GM10847 (cell line): ENCODE measurements at regions not wholly inside any gene's neighbourhood (a gene's known extent, or its start where the extent isn't known, plus 50 kb on each side); places are given as distances from the start of the nearest gene placed in this dataset.

Source experiments
- POLR2A ChIP-seq: IDR thresholded peaks from 2 replicates; pipeline ENCODE4 v1.6.1; 2011; ENCODE audit not compliant: insufficient read length; ENCODE audit errors: extremely low read depth

GRCh38 chr5:42950456-42951292 is 89.4 kb downstream of the ANXA2R start:
- TF ChIP-seq POLR2A, result no peak

- no peak for TF ChIP-seq POLR2A
Measured at GRCh38 chr5:42950116-42950455, 90.0 kb downstream of the ANXA2R start.

GRCh38 chr5:42949348-42950115 is 90.6 kb downstream of the ANXA2R start:
- peak; percentile 43 for TF ChIP-seq POLR2A

DNA sequence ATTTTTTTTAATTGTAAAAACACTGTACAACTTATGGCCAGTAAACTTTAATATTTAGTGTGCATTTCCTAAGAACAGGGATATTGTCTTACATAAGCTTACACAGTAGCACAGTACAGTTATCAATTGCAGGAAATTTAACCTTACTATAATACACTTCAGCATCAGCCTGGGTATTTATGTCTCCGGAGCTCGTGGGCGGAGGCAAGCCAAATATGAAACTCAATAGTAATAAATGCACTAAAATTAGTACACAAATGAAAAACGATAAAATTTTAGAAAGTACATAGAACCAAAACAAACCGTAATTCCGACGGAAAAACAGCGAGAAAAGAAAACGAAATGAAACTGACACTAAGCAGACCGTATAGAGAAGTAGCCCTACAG is 91.2 kb downstream of the ANXA2R start:
- TF ChIP-seq POLR2A, result no peak

DNA sequence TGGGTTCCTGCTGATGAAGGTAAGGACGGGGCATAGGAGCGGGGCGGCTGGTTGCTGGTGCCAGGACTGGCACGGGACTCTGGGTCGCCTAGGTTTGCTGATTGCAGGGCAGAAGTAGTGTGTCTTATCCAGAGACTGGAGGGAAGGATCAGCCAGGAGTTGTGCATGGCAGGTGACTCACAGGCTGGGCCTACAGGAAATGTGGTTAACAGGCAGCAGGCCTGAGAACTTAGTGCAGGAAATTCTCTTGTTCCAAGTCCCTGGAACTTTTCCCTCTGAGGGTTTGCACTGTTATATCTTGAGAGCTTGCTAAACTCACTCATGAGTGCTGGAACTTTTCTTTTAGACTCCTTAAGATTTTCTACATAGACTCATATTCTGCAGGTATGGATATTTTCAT is 95.1 kb downstream of the ANXA2R start:
- no peak for TF ChIP-seq POLR2A

DNA sequence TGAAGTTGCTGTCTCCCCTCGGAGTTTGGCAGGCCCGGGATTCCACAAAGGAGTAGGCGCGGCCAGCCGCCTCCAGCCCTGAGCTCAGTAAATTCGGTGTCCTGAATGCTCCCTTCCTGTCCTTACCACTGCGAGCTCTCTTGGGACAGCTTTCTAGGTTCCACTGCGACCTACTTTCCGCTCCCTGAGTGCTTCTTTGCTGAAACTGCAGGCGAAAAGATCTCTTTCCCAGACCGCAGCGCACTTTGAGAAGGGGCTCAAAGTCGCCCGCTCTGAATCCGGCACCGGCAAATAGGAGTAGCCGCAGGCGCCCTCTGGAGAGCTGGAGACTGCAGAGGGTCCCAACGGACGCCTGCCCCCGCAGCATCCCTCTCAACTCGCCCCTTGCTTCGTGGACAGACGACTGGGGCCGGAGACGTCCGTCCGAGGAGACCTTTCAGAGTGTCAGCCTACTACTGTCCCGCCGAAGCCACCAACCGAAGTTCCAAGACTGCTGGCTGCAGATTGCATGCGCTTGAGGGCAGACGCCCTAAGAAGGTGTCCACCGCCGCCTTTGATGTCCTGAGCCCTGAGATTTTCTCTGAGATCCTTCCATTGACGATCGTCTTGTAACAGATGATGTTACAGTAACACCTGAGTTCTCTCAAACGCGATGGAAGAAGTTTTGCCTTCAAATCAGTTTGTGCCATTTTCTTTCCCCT is 96.0 kb downstream of the ANXA2R start:
- TF ChIP-seq POLR2A, result no peak

GRCh38 chr5:42940853-42941252 is 99.3 kb downstream of the ANXA2R start:
- TF ChIP-seq POLR2A, result no peak

GRCh38 chr5:42930934-42931333 is 109.2 kb downstream of the ANXA2R start:
- TF ChIP-seq POLR2A, result no peak

GRCh38 chr5:42929871-42930270 is 110.2 kb downstream of the ANXA2R start:
- TF ChIP-seq POLR2A, result no peak

- TF ChIP-seq POLR2A, result no peak
Measured at GRCh38 chr5:42927730-42928129, 112.4 kb downstream of the ANXA2R start.

DNA sequence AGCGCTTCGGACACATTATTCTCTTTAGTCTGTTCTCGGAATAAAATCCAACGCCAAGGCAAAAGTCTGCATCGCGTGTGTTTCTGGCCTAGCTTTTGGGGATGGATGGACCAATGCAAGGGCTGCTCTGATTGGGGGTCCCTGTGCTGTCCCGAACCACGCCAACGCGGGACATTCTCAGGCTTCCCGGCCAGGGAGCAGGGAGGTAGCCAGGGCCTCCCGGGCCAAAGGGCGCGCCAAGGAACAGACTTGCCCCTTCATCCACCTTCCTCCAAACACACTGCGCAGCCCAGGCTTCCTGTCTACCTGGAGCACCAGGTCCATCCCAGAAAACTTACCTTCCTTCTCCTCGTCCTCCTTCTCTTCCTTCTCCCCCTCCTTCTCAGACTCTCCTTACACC is 113.0 kb upstream of the SELENOP start:
- no peak for TF ChIP-seq POLR2A

DNA sequence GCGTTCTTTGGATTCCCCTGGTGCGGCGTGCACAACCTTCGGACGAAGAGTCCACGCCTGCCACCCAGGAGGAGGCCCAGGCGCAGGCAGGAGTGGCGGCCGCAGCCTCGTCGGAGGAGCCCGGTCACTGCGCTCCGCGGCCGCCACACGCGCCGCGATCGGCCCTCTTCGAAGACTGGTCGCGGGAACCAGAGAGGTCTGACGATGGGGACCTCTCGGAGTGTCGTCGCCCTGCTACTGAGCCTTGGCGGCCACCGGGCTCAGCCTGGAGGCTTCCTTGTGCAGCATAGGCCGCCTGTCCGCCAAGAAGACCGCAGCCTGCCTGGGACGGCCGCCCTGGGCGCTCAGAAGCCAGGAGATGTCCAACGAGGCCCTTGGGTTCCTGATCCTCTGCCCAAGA is 112.5 kb upstream of the SELENOP start:
- no peak for TF ChIP-seq POLR2A

GRCh38 chr5:42923710-42924109 is 112.0 kb upstream of the SELENOP start:
- TF ChIP-seq POLR2A, result no peak

GRCh38 chr5:42919600-42919999 is 107.9 kb upstream of the SELENOP start:
- TF ChIP-seq POLR2A, result no peak

- no peak for TF ChIP-seq POLR2A
Measured at GRCh38 chr5:42915306-42915866, 103.7 kb upstream of the SELENOP start.
